ENCODE measurements at regions not wholly inside any gene's neighbourhood (a gene's known extent, or its start where the extent isn't known, plus 50 kb on each side); places are given as distances from the start of the nearest gene placed in this dataset.

DNA sequence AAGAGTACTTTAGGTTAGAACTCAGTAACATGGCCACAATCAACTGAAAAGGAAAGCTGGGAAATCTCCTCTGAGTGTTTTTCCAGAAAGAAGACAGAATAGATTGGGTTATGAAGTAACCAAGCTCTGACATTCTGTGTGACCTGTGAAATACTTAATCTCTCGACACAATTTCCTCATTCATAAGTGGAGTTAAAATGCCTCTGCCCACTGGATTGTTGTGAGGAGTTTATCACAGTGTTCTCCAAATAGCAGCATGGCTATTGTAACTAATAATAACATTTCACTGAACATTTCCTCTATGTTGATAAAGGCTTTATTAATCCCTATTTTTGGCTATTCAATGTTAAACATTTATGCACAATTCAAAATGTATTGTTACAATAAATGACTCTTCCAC is 311.0 kb downstream of the GABRB2 start:
- no peak for DNase-seq

GRCh38 chr5:161233553-161233952 is 313.0 kb downstream of the GABRB2 start:
- DNase-seq = no peak

- no peak for DNase-seq
These were observed 316.3 kb downstream of the GABRB2 start for GRCh38 chr5:161230221-161230620.

DNA sequence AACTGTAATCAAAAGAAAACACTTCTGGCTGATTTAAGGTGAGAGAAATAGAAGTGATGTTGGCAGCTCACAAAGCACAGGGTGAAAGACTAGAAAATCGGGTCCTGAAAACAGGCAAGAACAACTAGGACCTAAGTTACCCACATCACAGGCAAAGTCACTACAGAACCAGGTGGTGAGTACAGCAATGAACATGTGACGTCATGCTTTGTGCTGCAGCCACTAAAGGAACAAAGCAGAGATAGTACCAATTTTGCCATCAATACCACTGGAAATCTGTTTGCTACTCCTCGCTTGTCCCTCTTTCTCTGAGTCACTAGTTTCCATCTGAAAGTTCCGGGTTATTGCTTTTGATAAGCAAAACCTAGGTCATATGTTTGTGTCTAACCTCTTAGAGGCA is 326.7 kb downstream of the GABRB2 start:
- DNase-seq = no peak

GRCh38 chr5:161216877-161217276 is 329.6 kb downstream of the GABRB2 start:
- DNase-seq = no peak

DNA sequence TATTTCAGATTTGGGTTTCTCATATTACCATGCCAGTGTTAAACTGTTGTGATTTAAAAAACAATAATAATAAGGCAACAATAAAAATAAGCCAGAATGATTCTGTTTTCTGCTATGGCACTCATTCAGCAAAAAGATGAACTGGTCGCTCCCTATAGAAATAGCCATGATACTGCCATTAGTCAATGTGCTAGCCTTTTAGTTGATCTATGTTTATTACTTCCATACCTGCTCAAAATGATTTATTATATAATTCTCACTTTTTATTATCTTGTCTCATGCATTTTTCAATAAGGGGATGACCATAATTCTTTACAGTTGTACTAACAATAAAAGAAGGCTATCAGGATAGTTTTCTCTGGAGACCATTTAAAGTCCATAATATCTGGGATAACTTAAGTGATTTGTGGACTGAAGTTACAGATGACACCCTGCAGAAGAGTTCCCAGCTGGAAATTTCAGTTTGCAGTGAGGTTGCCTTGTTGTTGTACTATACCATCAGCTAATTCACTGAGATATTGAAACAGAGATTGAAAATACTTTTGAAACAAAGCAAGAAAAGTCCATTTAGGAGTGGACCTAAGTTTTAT is 334.3 kb downstream of the GABRB2 start:
- no peak for DNase-seq

GRCh38 chr5:161201558-161201957 is 345.0 kb downstream of the GABRB2 start:
- no peak for DNase-seq

GRCh38 chr5:161190778-161191177 is 338.8 kb upstream of the ATP10B start:
- no peak for DNase-seq

DNA sequence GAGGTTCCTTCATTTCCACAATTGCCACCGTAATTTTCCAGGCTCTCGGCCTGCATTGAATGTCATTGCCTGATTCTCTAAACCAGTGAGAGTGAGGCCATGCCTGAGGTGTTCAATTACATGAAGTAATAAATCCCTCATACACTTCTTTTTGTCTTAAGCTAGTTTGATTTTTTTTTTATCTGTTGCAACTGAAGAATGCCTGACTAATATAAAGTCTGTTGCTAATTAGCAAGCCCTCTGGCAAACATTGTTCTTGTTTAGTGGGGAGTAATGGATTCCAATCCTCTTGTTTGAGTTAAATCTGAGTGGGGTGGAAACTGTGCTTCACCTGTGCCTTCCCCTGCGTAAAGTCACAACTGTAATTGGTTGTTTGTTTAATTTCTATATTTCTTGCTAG is 338.1 kb upstream of the ATP10B start:
- DNase-seq = no peak

DNA sequence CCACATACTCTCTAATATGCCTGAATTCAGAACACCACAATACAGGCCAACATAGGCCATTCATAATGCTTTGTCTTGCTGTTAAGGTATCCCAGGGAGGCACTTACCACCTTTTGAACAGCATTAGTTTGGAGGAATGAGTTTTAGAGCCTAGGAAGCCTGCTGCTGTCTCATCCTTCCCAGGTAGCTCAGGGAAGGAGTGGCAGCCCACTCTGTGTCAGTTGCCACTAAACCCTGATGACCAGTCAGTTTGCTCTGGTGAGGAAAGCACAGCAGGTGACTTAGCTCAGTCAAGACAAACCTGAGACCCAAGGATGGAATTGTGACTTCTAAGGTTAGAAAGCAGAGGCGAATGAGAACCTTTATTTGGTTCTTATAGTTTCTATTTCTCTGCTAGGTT is 337.4 kb upstream of the ATP10B start:
- DNase-seq = no peak

DNA sequence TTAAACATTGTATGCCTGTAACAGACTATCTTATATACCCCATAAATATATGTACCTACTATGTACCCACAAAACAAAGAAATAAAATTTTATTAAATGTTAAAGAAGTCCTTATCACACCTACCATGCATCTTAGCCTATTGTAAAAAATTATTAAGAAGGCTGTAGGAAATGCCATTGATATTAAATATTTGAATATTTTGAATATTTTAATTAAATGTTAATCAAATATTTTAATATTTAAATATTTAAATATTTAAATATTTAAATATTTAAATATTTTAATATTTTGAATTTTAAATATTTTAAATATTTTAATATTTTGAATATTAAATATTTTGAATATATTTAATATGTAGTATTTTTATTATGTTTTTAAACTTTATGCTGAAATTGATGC is 331.5 kb upstream of the ATP10B start:
- no peak for DNase-seq

- no peak for DNase-seq
These were observed 324.2 kb upstream of the ATP10B start for GRCh38 chr5:161176221-161176620.

DNA sequence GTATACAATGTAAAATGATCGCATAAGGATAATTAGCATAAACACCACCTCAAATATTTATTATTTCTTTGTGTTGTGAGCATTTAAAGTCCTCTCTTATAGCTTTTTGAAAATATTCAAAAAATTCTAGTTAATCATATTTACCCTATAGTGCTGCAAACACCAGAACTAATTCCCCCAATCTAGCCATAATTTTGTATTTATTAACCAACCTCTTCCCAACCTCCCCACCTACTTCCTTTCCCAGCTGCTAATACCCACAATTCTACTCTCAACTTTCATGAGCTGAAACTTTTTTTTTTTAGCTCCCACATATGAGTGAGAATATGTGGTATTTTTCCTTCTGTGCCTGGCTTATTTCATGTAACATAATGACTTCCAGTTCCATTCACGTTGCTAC is 317.8 kb upstream of the ATP10B start:
- DNase-seq = no peak

GRCh38 chr5:161167016-161167767 is 315.2 kb upstream of the ATP10B start:
- no peak for DNase-seq

DNA sequence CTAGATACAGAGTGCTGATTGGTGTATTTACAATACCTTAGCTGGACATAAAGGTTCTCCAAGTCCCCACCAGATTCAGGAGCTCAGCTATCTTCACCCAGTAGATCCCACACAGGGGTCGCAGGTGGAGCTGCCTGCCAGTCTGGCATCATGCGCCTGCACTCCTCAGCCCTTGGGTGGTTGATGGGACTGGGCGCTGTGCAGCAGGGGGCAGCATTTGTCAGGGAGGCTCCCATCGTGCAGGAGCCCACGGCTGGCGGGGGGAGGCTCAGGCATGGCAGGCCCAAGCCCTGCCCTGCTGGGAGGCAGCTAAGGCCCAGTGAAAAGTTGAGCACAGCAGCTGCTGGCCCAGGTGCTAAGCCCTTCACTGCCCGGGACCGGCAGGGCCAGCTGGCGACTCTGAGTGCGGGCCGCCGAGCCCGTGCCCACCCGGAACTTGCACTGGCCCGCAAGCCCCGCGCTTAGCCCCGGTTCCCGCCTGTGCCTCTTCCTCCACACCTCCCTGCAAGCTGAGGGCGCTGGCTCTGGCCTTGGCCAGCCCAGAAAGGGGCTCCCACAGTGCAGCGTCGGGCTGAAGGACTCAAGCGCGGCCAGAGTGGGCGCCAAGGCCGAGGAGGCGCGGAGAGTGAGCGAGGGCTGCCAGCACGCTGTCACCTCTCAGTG is 314.1 kb upstream of the ATP10B start:
- DNase-seq = no peak

GRCh38 chr5:161157925-161158324 is 305.9 kb upstream of the ATP10B start:
- no peak for DNase-seq

- DNase-seq = no peak
These were observed 303.4 kb upstream of the ATP10B start for GRCh38 chr5:161155451-161155850.

DNA sequence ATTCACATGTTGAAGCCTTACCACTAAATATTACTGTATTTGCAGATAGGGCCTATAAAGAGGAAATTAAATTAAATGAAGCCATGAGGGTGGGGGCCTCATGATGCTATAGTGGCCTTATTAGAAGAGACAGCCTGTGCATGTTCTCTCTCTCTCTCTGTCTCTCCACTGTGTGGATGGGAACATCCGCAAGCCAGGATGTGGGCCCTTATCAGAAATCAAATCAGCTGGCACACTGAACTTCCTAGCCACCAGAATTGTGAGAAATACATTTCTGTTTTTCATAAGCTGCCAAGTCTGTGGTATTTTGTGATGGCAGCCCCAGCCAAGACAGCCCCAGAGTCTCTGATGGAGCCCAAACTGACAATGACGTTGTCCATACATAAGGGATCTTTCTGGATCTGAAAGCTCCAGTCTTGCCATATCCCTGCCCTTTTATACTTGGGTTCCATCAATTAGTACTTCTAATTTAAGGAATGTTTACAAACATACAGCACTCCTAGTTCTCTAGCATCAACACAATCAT is 300.5 kb upstream of the ATP10B start:
- no peak for DNase-seq

- DNase-seq = no peak
These were observed 298.5 kb upstream of the ATP10B start for GRCh38 chr5:161150441-161150988.

DNA sequence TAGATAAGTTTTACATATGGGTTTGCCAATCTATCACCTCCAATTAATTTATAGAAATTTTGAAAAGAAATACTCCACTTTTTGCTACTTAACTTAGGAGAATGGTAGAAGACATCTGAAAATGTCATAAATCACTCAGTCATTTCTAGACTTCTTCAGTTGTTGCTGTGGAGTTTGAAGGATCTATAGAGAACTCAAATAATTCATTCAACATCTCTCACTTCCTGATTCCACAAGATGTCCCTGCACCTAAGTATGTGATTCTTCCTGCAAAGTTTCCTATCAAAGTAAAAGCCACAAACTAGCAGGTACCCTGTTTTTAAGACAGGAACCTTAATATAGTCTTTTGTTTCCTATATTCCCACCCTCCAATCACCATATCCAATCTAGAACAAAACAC is 297.1 kb upstream of the ATP10B start:
- no peak for DNase-seq

- no peak for DNase-seq
These were observed 286.9 kb upstream of the ATP10B start for GRCh38 chr5:161138751-161139455.

GRCh38 chr5:161134956-161135355 is 282.9 kb upstream of the ATP10B start:
- no peak for DNase-seq

DNA sequence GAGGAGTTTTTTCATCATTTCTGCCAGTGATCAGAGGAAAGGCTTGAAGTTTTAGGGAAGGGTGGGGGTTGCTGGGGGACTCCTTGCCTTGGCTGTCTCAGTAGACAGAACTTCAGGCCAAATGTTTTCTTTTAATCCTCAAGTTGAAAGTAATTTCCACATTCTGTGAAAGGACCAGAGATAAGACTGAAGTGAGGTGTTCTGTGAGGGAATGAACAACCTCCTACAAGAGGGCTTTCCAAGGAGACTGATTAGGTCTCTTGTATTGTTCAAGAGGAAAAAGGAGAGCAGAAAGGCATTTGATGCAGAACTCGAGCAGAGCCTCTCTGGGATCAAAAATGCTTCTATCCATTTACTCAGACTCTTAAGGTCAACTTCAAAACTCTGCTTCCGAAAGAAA is 282.1 kb upstream of the ATP10B start:
- no peak for DNase-seq

All from NCI-H146 (cell line).